KG1 (cell line): ENCODE measurements at regions not wholly inside any gene's neighbourhood (a gene's known extent, or its start where the extent isn't known, plus 50 kb on each side); places are given as distances from the start of the nearest gene placed in this dataset.
"Not testable (repeated sequence)": the region's sequence is repeated elsewhere in the genome, so short reads cannot be mapped to it uniquely, and the experiment has no call there.

Experiments
- DNase-seq: peaks from one replicate; lab custom pipeline; 2025; lab: John Stamatoyannopoulos, UW

GRCh38 chr15:69602921-69603320, 150.3 kb downstream of the RPLP1 start:
- DNase-seq = no peak

- no peak for DNase-seq
Measured at GRCh38 chr15:69603369-69604071, 150.9 kb downstream of the RPLP1 start.

- DNase-seq = no peak
Measured at GRCh38 chr15:69604072-69604411, 151.4 kb downstream of the RPLP1 start.

- no peak for DNase-seq
Measured at GRCh38 chr15:69606144-69606543, 153.5 kb downstream of the RPLP1 start.

GRCh38 chr15:69606921-69607500, 154.4 kb downstream of the RPLP1 start:
- no peak for DNase-seq

- no peak for DNase-seq
Measured at GRCh38 chr15:69608661-69609060, 156.0 kb downstream of the RPLP1 start.

GRCh38 chr15:69609176-69609575, 156.6 kb downstream of the RPLP1 start:
- DNase-seq = no peak

- no peak for DNase-seq
Measured at GRCh38 chr15:69609776-69610175, 157.2 kb downstream of the RPLP1 start.

GRCh38 chr15:69610277-69610676, 157.7 kb downstream of the RPLP1 start:
- DNase-seq = no peak

- no peak for DNase-seq
Measured at GRCh38 chr15:69610858-69611257, 158.2 kb downstream of the RPLP1 start.

- DNase-seq = no peak
Measured at GRCh38 chr15:69612112-69612511, 159.5 kb downstream of the RPLP1 start.

GRCh38 chr15:69613182-69613581, 160.6 kb downstream of the RPLP1 start:
- no peak for DNase-seq

- no peak for DNase-seq
Measured at GRCh38 chr15:69613988-69614387, 161.4 kb downstream of the RPLP1 start.

GRCh38 chr15:69615736-69616135, 163.1 kb downstream of the RPLP1 start:
- DNase-seq = no peak

- no peak for DNase-seq
Measured at GRCh38 chr15:69616558-69616957, 163.9 kb downstream of the RPLP1 start.

GRCh38 chr15:69617144-69617543, 164.5 kb downstream of the RPLP1 start:
- DNase-seq = not testable (repeated sequence)

- no peak for DNase-seq
Measured at GRCh38 chr15:69623392-69624154, 171.0 kb downstream of the RPLP1 start.

GRCh38 chr15:69624155-69624520, 171.5 kb downstream of the RPLP1 start:
- DNase-seq = no peak

- no peak for DNase-seq
Measured at GRCh38 chr15:69624816-69625215, 172.2 kb downstream of the RPLP1 start.

GRCh38 chr15:69625328-69625727, 172.7 kb downstream of the RPLP1 start:
- no peak for DNase-seq

- DNase-seq = no peak
Measured at GRCh38 chr15:69626095-69627066, 173.8 kb downstream of the RPLP1 start.

GRCh38 chr15:69627548-69628158, 175.0 kb downstream of the RPLP1 start:
- no peak for DNase-seq
